ENCODE measurements at regions not wholly inside any gene's neighbourhood (a gene's known extent, or its start where the extent isn't known, plus 50 kb on each side); places are given as distances from the start of the nearest gene placed in this dataset.

GRCh38 chr10:128469515-128469914 lies 343.3 kb upstream of the MKI67 start:
- no peak for DNase-seq (ENCODE audit: low read depth)

- DNase-seq (ENCODE audit: low read depth) = no peak
Observed at GRCh38 chr10:128470321-128470965, 344.2 kb upstream of the MKI67 start.

DNA sequence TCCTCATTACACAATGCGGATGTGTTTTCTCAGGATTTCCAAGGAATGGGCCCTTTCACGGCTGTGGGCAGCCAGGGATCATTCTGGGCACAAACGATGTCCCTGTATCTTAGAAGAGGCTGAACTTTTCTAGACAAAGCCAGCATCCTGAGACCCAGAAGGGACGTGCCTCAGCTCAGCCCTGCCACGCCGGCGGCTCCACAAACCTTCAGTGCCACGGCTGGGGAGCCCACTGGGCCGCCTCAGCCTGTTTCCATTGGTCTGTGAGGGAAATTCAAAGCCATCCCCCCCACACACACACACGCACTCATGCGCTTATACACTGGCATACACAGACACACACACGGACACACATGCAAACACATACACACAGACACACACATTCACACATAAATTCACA lies 344.9 kb upstream of the MKI67 start:
- no peak for DNase-seq (ENCODE audit: low read depth)

GRCh38 chr10:128472196-128472595 lies 346.0 kb upstream of the MKI67 start:
- no peak for DNase-seq (ENCODE audit: low read depth)

- DNase-seq (ENCODE audit: low read depth) = no peak
Observed at GRCh38 chr10:128473396-128473795, 347.2 kb upstream of the MKI67 start.

GRCh38 chr10:128473911-128474310 lies 347.7 kb upstream of the MKI67 start:
- no peak for DNase-seq (ENCODE audit: low read depth)

DNA sequence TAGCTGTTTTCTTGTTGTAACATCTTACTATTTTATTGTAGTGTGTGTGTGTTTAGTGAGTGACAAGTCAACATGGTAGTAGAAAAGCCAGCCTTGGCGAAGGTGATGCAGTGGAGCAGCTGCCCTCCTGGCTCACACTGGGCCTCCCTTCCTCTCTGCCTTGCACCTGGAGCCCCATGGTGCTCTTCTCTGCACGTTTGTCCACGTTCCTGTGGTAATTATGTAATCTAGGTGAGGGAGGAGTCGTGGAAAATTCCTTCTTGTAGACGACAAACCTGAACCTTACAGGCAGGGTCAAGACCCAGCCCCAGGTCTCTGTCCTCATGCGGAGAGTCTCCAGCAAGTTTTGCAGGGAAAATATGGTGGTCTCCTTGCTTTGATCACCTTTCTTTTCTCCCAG lies 348.3 kb upstream of the MKI67 start:
- no peak for DNase-seq (ENCODE audit: low read depth)

DNA sequence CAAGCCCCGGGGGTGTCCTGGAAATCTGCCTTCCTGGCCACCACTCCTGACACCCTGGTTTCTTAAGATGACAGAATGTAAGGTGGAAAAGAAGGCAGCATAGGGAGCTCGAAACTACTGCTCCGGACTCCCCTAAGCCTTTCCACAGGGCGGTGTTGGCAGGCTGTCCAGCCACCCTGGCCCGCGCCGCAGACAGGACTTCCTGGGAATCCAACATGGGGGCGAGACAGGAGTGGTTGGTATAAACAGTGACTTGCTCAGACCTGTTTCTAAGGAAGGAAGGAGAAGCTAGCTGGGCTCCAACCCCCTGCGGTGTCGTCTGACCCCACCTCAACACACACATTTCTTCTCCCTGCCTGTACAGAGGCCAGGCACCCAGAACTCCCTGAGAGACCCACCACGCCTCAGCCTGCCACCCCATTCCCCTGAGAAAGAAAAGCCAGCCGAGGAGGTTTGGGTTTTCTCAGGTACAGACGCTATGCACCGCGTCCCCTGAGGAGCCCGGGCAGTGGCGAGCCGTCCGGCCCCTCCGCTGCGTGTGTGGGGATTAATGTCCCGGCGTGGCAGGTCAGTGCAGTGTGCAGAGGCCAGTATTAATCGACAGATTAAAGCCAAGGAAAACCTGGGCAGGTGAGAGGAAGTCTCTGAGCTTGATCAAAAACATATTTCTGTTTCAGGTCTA lies 349.6 kb upstream of the MKI67 start:
- DNase-seq (ENCODE audit: low read depth) = no peak

DNA sequence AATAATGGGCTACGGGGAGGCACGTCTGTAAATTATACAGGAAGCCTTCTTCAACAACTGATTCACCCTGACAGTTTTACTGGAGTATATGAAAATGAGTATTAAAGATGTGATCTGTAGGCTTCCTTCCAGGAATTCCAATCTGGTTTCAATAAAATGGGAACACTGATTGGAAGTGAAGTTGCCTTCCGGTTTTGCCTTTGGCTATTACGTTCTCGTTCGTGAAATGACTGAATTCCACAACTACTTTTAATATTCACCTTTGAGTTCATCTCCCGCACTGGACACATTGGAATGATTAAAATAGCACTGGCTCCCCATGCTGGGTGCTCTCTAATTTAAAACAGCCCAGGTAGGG lies 350.1 kb upstream of the MKI67 start:
- DNase-seq (ENCODE audit: low read depth) = no peak

DNA sequence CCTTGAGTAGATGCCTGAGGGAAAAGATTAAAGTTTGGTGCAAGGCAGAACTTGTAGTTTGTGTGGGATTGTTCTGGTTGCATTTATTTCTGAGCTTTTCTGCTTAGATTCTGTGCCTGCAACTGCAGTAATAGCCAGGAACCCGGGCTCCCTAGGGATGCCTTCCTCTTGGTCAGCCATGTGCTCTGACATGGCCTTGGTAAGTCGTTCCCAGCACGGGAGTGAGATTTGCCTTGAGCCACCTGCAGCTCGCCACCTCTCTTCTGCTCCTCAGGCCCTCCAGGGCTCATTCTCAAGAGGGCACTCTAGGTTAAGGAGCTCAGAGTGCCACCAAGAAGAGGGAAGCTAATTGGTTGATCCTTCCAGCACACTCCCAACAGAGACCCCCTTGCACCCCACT lies 350.6 kb upstream of the MKI67 start:
- DNase-seq (ENCODE audit: low read depth) = no peak

DNA sequence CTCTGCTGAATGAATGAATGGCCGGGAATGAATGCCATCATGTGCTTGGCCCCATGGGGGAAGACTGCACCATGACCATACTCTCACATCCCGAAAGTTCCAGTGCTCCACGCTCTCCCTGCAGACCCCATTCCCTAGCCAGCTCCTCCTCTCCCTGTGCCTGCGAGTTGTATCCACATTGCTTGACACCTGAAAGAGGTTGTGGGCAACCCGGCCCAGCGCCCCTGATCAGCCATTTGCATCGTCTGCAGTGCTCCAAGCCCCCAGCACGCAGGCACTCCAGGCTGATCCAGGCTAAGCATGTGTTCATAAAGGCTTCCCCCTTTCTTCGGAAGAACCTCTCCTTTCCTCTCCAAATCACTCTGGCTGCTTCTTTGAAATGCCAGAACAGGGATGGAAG lies 354.4 kb upstream of the MKI67 start:
- DNase-seq (ENCODE audit: low read depth) = no peak

- DNase-seq (ENCODE audit: low read depth) = no peak
Observed at GRCh38 chr10:128481152-128481840, 355.1 kb upstream of the MKI67 start.

GRCh38 chr10:128482052-128482451 lies 355.8 kb upstream of the MKI67 start:
- no peak for DNase-seq (ENCODE audit: low read depth)

GRCh38 chr10:128483216-128483615 lies 357.0 kb upstream of the MKI67 start:
- no peak for DNase-seq (ENCODE audit: low read depth)

- DNase-seq (ENCODE audit: low read depth) = no peak
Observed at GRCh38 chr10:128484041-128484440, 357.8 kb upstream of the MKI67 start.

DNA sequence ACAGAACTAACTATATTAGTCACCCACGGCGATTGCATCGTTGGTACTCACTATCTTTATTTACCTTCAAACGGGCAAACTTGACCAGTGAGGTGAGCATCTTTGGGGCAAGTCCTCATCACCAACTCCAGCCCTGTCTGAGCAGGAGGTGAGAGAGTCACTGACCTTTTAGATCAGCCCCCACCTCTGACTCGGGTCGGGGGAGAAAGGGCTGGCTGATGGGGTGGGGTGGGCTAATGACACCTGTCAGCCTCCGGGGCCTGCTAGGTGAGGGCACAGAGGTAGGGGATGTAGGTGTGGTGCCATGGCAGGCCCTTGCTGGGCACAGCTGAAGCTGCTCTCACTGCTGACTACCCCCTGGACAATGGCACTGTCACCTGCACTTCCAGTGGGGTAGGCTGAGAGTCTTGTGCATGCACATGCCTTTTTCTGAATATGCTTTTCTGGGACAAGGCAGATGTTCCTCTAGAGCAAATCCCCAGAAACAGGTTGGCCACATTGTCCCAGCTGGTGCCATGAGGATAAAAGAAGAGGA lies 359.5 kb upstream of the MKI67 start:
- DNase-seq (ENCODE audit: low read depth) = no peak

DNA sequence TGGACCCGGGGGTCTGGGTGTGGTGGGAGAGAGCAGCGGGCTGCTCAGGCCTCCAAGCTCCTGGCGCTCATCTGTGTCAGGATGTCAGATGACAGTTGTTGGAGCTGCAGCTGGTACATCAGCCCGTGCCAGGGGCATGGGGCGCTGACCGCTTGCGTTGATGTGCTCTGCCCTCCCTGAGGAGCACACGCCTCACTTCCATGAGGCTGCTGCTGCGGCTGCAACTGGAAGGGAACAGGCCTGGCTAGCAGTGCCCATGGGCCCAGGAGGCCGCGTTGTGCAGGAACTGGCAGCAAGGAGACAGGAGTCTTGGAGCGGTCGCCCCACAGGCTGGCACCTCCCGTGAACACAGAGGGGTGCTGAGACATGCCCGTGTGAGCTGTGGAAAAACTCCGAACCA lies 361.3 kb upstream of the MKI67 start:
- no peak for DNase-seq (ENCODE audit: low read depth)

GRCh38 chr10:128489324-128490247 lies 363.4 kb upstream of the MKI67 start:
- no peak for DNase-seq (ENCODE audit: low read depth)

DNA sequence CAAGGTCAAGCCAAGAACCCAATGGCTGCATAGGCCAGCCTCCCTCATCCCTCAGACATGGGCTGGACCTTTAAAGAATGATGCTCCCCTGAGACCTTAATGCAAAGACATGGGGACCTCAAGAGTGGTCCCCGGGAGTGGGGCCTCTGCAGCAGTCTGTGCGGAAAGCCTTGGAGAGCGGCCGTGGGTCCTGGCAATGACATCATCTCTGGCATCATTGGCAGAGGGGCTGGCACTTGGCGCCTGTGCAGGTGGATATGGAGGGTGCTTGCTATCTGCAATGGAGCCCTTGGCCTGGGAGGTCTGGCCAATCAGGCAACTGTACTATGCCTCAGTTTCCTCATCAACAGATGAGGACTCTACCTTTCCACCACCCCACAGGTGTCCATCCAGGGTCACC lies 365.5 kb upstream of the MKI67 start:
- no peak for DNase-seq (ENCODE audit: low read depth)

DNA sequence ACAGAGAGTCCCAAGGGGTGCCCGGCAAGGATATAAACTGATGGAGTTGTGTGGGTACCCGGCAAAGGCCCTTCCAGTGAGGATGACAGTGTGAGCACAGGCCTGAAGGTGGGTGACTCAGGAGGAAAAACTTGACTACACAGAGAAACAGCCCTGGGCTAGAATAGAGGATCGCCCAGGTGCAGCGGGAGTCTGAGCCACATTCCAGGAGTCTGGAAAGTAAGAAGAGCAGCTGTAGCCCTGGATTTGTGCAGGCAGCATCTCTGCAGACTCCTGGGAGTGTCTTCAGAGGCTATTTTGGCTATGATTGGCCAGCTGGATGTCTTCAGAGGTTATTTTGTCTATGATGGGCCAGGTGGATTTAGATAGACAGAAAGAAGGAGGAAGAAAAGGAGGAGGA lies 367.6 kb upstream of the MKI67 start:
- DNase-seq (ENCODE audit: low read depth) = no peak

GRCh38 chr10:128494665-128495064 lies 368.4 kb upstream of the MKI67 start:
- no peak for DNase-seq (ENCODE audit: low read depth)

DNA sequence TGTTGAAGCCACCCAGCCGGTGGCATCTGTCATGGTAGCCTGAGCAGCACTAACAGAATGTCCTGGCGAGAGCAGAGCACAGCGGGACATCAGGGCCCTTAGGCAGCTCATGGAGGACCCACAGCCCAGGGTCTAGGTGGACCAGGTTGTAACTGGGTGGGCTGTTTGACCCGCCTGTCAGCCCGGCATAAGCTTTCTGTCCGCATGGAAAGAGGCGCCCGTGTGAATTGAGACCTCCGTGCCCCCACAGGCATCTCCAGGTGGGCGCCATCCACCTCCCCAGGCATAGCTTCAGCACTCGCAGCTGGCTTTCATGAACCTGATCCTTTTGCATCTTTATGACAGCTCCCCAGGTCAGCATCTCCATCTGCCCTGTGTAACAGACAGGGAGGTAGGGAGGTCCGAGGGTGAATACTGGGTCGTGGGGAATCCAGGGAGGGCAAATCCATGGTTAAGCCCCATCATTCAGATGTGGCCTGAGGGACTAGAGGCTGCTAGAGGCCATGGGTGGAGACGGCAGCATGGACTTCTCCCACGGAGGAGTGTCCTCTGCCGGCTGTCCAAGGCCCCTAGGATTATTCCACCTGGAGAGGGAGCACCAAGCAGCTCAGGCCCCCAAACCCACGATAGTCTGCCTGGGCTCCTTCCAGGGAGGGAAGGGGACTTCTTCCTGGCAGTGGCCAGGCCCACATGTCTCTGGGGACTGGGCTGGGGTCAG lies 371.6 kb upstream of the MKI67 start:
- no peak for DNase-seq (ENCODE audit: low read depth)
